A549 (cell line): ENCODE measurements at regions not wholly inside any gene's neighbourhood (a gene's known extent, or its start where the extent isn't known, plus 50 kb on each side); places are given as distances from the start of the nearest gene placed in this dataset.
"Not testable (repeated sequence)": the region's sequence is repeated elsewhere in the genome, so short reads cannot be mapped to it uniquely, and the experiment has no call there.

Source experiments
- CBX2 ChIP-seq: fragments of 200-600 bp; sonication (generic); IDR thresholded peaks from 2 replicates; pipeline ENCODE4 v1.6.1; 2016; ENCODE audit warnings: low read depth, mild to moderate bottlenecking, borderline replicate concordance
- EP300 ChIP-seq, 2 experiments: fragments of >200 bp; sonication (Bioruptor Twin); formaldehyde crosslinking; IDR thresholded peaks; 2 replicates in 1 of 2; 3 replicates in 1 of 2; pipeline ENCODE4 v1.6.1; 2016 to 2017
- RAD21 ChIP-seq, 2 experiments: fragments of >200 bp in 1 of 2; sonication (Bioruptor Twin) in 1 of 2; formaldehyde crosslinking in 1 of 2; IDR thresholded peaks in 1 of 2; conservative IDR thresholded peaks in 1 of 2; 2 replicates in 1 of 2; 3 replicates in 1 of 2; pipeline ENCODE4 v1.6.1; 2012 to 2018; ENCODE audit warnings: inconsistent platforms in 1 of 2
- TF ChIP-seq, protein P1 (sequence below): fragments of >200 bp; sonication (Bioruptor Twin); formaldehyde crosslinking; IDR thresholded peaks from 3 replicates; pipeline ENCODE4 v1.5.1; 2016

DNA sequence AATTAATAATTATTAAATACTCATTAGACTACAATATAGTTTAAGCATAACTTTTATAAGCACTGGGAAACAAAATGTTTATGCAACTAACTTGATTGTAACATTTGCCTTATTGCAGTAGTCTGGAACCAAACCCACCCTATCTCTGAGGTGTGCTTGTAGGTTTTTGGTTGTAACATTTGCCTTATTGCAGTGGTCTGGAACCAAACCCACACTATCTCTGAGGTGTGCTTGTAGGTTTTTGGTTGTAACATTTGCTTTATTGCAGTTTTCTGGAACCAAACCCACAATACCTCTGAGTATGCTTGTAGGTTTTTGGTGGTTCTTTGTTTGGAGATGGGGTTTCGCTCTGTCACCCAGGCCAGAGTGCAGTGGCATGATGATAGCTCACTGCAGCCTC lies 1376.4 kb upstream of the DEFB115 start:
- TF ChIP-seq CBX2; EP300 (IDR thresholded peaks at IDR 0.05); RAD21 (conservative IDR thresholded peaks at IDR 0.05 in 1 of 2, IDR thresholded peaks at IDR 0.05 in 1 of 2): not testable (repeated sequence)
- TF ChIP-seq, protein P1, sequence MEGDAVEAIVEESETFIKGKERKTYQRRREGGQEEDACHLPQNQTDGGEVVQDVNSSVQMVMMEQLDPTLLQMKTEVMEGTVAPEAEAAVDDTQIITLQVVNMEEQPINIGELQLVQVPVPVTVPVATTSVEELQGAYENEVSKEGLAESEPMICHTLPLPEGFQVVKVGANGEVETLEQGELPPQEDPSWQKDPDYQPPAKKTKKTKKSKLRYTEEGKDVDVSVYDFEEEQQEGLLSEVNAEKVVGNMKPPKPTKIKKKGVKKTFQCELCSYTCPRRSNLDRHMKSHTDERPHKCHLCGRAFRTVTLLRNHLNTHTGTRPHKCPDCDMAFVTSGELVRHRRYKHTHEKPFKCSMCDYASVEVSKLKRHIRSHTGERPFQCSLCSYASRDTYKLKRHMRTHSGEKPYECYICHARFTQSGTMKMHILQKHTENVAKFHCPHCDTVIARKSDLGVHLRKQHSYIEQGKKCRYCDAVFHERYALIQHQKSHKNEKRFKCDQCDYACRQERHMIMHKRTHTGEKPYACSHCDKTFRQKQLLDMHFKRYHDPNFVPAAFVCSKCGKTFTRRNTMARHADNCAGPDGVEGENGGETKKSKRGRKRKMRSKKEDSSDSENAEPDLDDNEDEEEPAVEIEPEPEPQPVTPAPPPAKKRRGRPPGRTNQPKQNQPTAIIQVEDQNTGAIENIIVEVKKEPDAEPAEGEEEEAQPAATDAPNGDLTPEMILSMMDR = not testable (repeated sequence)
